GM12878 (cell line): ENCODE measurements at regions not wholly inside any gene's neighbourhood (a gene's known extent, or its start where the extent isn't known, plus 50 kb on each side); places are given as distances from the start of the nearest gene placed in this dataset.

Experiments used
- ATAC-seq: fragments of 200-7000 bp; cut with Tn5 transposase; 3 replicates; pipeline ENCODE4 v1.9.1; 2020; ENCODE audit warnings: mild to moderate bottlenecking, moderate library complexity
- BruUV-seq: library from RNA; stranded (reverse); fragments of 400-500 nt; replicated peaks from 2 replicates; lab custom pipeline; 2021; lab: Mats Ljungman, UMichigan
- CTCF ChIA-PET: fragments of 300-600 bp; sonication (Branson Sonifier 250); formaldehyde crosslinking; extraction: SDS; loops from one replicate; lab custom pipeline; 2021; ENCODE audit warnings: inconsistent platforms; lab: Yijun Ruan, JAX
- POLR2A ChIA-PET: fragments of 350-600 bp; formaldehyde crosslinking; extraction: SDS; loops from one replicate; lab custom pipeline; 2021; ENCODE audit warnings: inconsistent platforms; lab: Charles Lee
- RAD21 ChIA-PET: fragments of 300-600 bp; sonication (Branson Sonifier 250); formaldehyde crosslinking; loops from one replicate; lab custom pipeline; 2023; ENCODE audit warnings: antibody characterized with exemption; ENCODE audit not compliant: unreplicated experiment; lab: Charles Lee
- SMC1A ChIA-PET: fragments of 300-600 bp; sonication (Branson Sonifier 250); formaldehyde crosslinking; loops from one replicate; lab custom pipeline; 2023; ENCODE audit not compliant: unreplicated experiment, uncharacterized antibody; lab: Charles Lee
- DNase-seq: peaks from one replicate; pipeline ENCODE4 v3.0.0-alpha.2; 2011; ENCODE audit warnings: low read depth, low spot score
- FAIRE-seq: peaks from 3 replicates; lab custom pipeline; 2011; peaks lifted over from hg19 to GRCh38; lab: Jason Lieb, UNC
- H2AFZ ChIP-seq: 2 replicates; pipeline ENCODE4 v1.6.0; 2011; ENCODE audit warnings: low read depth, low read length, control low read depth; ENCODE audit not compliant: control insufficient read depth
- H3K27ac ChIP-seq: 2 replicates; pipeline ENCODE4 v1.5.1; 2011; ENCODE audit warnings: control low read depth; ENCODE audit not compliant: control insufficient read depth, insufficient read depth
- H3K27me3 ChIP-seq, 2 experiments: replicated peaks in 1 of 2; 2 replicates each; pipeline versions ENCODE4 v1.6.0 to v1.6.1; 2011; ENCODE audit warnings: low read length in 1 of 2; ENCODE audit not compliant: control insufficient read depth in 2 of 2, insufficient read depth in 2 of 2
- H3K36me3 ChIP-seq, 2 experiments: 2 replicates each; pipeline ENCODE4 v1.5.1; 2011; ENCODE audit warnings: low read length in 1 of 2; ENCODE audit not compliant: control insufficient read depth in 2 of 2, insufficient read depth in 2 of 2
- H3K4me1 ChIP-seq: 2 replicates; pipeline ENCODE4 v1.6.1; 2011; ENCODE audit warnings: mild to moderate bottlenecking, low read length, moderate library complexity, mixed read lengths; ENCODE audit not compliant: control insufficient read depth, insufficient read depth
- H3K4me2 ChIP-seq: 2 replicates; pipeline ENCODE4 v1.6.0; 2011; ENCODE audit warnings: control low read depth; ENCODE audit not compliant: control insufficient read depth, insufficient read depth
- H3K4me3 ChIP-seq: fragments of 200-600 bp; sonication (generic); 2 replicates; pipeline ENCODE4 v1.5.1; 2016
- H3K79me2 ChIP-seq: 2 replicates; pipeline ENCODE4 v1.6.0; 2011; ENCODE audit warnings: low read length; ENCODE audit not compliant: control insufficient read depth, insufficient read depth
- H3K9ac ChIP-seq: 2 replicates; pipeline ENCODE4 v1.8.0; 2011; ENCODE audit warnings: low read length, control low read depth, mixed read lengths; ENCODE audit not compliant: control insufficient read depth, insufficient read depth
- H3K9me3 ChIP-seq: replicated peaks from 3 replicates; pipeline ENCODE4 v1.5.1; 2011; ENCODE audit warnings: mild to moderate bottlenecking, low read length; ENCODE audit not compliant: control insufficient read depth, insufficient read depth
- H4K20me1 ChIP-seq: 2 replicates; pipeline ENCODE4 v1.6.0; 2011; ENCODE audit not compliant: control insufficient read depth, insufficient read depth
- ATF2 ChIP-seq: IDR thresholded peaks from 2 replicates; pipeline ENCODE4 v1.6.1; 2012; ENCODE audit warnings: low read length, inconsistent platforms
- CBFB ChIP-seq: IDR thresholded peaks from 2 replicates; pipeline ENCODE4 v1.6.1; 2016; ENCODE audit warnings: antibody characterized with exemption, low read depth
- CREB1 ChIP-seq: IDR thresholded peaks from 2 replicates; pipeline ENCODE4 v1.6.1; 2012; ENCODE audit warnings: low read depth, mild to moderate bottlenecking, inconsistent platforms
- MYC ChIP-seq: IDR thresholded peaks from 2 replicates; pipeline ENCODE4 v1.6.1; 2011; ENCODE audit warnings: mild to moderate bottlenecking, low read length, moderate library complexity, inconsistent platforms; ENCODE audit not compliant: insufficient read depth, insufficient replicate concordance, insufficient read length, severe bottlenecking
- NRF1 ChIP-seq: conservative IDR thresholded peaks from 2 replicates; pipeline ENCODE4 v1.6.1; 2011; ENCODE audit warnings: mild to moderate bottlenecking, low read depth, low read length, improper control_type of control experiment
- POU2F2 ChIP-seq: IDR thresholded peaks from 3 replicates; pipeline ENCODE4 v1.6.1; 2011; ENCODE audit warnings: low read depth, mild to moderate bottlenecking, low read length, borderline replicate concordance
- SMARCA5 ChIP-seq: fragments of 450-650 bp; IDR thresholded peaks from 2 replicates; pipeline ENCODE4 v1.6.1; 2017; ENCODE audit warnings: mild to moderate bottlenecking
- STAT3 ChIP-seq: IDR thresholded peaks from 2 replicates; pipeline ENCODE4 v1.6.1; 2011; ENCODE audit warnings: low read depth, low read length, improper control_type of control experiment
- WGBS: methylation state at CpG from one replicate; pipeline ENCODE4 v1.1.6; 2016; ENCODE audit warnings: low lambda C conversion rate; ENCODE audit not compliant: insufficient replicate concordance, insufficient coverage; ENCODE audit errors: missing lambda C conversion rate; 5-methylcytosine and 5-hydroxymethylcytosine counted together
- in situ Hi-C: fragments of 300-500 bp; cut with MboI; formaldehyde crosslinking; loops from 9 replicates; pipeline ENCODE4 v1.14.3; 2018; ENCODE audit warnings: mixed read lengths
- intact Hi-C: fragments of 100-400 bp; cut with micrococcal nuclease; formaldehyde crosslinking; loops from one replicate; pipeline ENCODE4 v1.14.2; 2022; ENCODE audit not compliant: unreplicated experiment

DNA sequence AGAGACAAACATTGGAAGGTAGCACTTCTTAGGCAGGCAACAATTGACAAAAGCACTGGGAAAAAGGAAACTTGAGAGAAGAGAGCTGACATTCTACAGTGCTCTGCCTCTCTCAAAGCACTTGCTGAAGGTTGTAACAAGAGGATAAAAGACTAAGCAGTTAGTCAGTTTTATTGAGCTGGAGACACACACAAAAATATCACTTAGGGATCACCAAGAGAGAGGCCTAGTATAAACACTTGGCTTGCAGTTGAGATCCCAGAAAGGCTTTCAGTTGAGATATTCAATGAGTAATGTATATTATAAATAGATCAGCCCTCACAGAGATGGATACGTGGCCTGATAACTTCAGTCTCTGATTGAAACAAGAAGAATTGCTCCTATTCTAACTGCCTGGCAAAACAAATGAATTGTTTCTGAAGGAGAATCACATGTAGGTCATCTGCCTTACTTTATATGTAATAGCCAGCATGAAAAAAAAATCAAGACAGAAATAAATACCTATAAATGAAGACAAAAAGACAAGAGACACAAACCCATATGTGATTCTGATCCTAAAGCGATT lies 747.2 kb upstream of the MAN1A1 start:
- no peak overlapping the region for H3K4me2 ChIP-seq
- no peak overlapping the region for H3K27ac ChIP-seq
- DNase-seq (no peak), ATAC-seq (no peak), FAIRE-seq (no peak)
- H3K4me3 ChIP-seq: no peak overlapping the region
- intact Hi-C loops (no loop called here), in situ Hi-C loops (no loop called here)
- CTCF ChIA-PET: interaction anchor here (1.2 kb wide), 1 partner anchor 9 kb away, joined by 3 read pairs; no protein-coding TSS in a partner anchor
- H3K27me3 ChIP-seq: no peaks in the 10 kb centered on the region
- no peaks in the 10 kb centered on the region for H3K36me3 ChIP-seq
- 2% methylated on average over 2 of the region's 2 CpGs for WGBS
- no peaks in the 10 kb centered on the region for H4K20me1 ChIP-seq
- TF ChIP-seq ATF2 (no peak), CREB1 (no peak), STAT3 (no peak), SMARCA5 (no peak), POU2F2 (no peak), NRF1 (no peak), MYC (no peak), CBFB (no peak)
- no peaks in the 10 kb centered on the region for H3K9me3 ChIP-seq
- H3K79me2 ChIP-seq: no peaks in the 10 kb centered on the region
- RAD21 ChIA-PET: no interaction called here
- H2AFZ ChIP-seq: no peak overlapping the region
- H3K4me1 ChIP-seq: no peaks in the 10 kb centered on the region
- SMC1A ChIA-PET: no interaction called here
- no TSS peak for BruUV-seq
- POLR2A ChIA-PET: no interaction called here
- H3K9ac ChIP-seq: no peak overlapping the region
